ENCODE measurements at regions not wholly inside any gene's neighbourhood (a gene's known extent, or its start where the extent isn't known, plus 50 kb on each side); places are given as distances from the start of the nearest gene placed in this dataset.

DNA sequence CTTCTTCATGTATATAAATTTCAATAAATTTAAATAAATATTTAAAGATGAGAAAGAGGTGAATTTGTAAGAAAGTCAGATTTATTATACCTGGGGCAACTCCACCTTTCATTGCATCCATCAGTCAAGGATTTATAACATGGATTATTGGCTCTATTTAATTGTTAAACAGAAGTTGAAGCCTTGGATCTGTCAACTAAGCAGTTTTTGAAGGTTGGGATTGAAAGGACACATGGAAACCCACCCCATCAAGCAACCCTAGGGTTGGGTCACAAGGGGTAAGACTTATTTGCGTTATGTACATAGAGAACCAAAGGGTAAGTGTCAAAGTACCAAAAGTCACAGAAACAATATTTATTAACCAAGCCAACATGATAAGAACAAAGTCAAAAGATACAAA, 342.5 kb downstream of the ELAVL2 start:
- no peak for DNase-seq (ENCODE audit: low spot score)
- Mint-ChIP-seq H3K36me3 (ENCODE audit: low read depth, unreplicated experiment) (no peaks in the 10 kb centered on the region), H3K4me1 (ENCODE audit: unreplicated experiment) (no peaks in the 10 kb centered on the region), H3K9me3 (ENCODE audit: unreplicated experiment) (no peaks in the 10 kb centered on the region), H3K27ac (ENCODE audit: unreplicated experiment) (no peak overlapping the region), H3K27me3 (ENCODE audit: unreplicated experiment) (peaks cover 1% of the 10 kb centered on the region), H3K4me3 (ENCODE audit: unreplicated experiment) (no peak overlapping the region)
- TF ChIP-seq, protein P1, sequence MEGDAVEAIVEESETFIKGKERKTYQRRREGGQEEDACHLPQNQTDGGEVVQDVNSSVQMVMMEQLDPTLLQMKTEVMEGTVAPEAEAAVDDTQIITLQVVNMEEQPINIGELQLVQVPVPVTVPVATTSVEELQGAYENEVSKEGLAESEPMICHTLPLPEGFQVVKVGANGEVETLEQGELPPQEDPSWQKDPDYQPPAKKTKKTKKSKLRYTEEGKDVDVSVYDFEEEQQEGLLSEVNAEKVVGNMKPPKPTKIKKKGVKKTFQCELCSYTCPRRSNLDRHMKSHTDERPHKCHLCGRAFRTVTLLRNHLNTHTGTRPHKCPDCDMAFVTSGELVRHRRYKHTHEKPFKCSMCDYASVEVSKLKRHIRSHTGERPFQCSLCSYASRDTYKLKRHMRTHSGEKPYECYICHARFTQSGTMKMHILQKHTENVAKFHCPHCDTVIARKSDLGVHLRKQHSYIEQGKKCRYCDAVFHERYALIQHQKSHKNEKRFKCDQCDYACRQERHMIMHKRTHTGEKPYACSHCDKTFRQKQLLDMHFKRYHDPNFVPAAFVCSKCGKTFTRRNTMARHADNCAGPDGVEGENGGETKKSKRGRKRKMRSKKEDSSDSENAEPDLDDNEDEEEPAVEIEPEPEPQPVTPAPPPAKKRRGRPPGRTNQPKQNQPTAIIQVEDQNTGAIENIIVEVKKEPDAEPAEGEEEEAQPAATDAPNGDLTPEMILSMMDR (IDR thresholded peaks at IDR 0.05; ENCODE audit: unreplicated experiment): no peak

- Mint-ChIP-seq H3K9me3 (ENCODE audit: unreplicated experiment) (no peaks in the 10 kb centered on the region), H3K4me1 (ENCODE audit: unreplicated experiment) (peaks cover 2% of the 10 kb centered on the region), H3K27ac (ENCODE audit: unreplicated experiment) (no peak overlapping the region), H3K4me3 (ENCODE audit: unreplicated experiment) (no peak overlapping the region), H3K27me3 (ENCODE audit: unreplicated experiment) (no peaks in the 10 kb centered on the region), H3K36me3 (ENCODE audit: low read depth, unreplicated experiment) (no peaks in the 10 kb centered on the region)
- TF ChIP-seq, protein P1 (IDR thresholded peaks at IDR 0.05; ENCODE audit: unreplicated experiment): peak; percentile 26
- peak; percentile 47 for DNase-seq (ENCODE audit: low spot score)
Observed at GRCh38 chr9:23492126-23493002, 333.7 kb downstream of the ELAVL2 start.

GRCh38 chr9:23493219-23493618, 332.8 kb downstream of the ELAVL2 start:
- Mint-ChIP-seq H3K36me3 (ENCODE audit: low read depth, unreplicated experiment) (no peaks in the 10 kb centered on the region), H3K27ac (ENCODE audit: unreplicated experiment) (no peak overlapping the region), H3K9me3 (ENCODE audit: unreplicated experiment) (no peaks in the 10 kb centered on the region), H3K27me3 (ENCODE audit: unreplicated experiment) (no peaks in the 10 kb centered on the region), H3K4me1 (ENCODE audit: unreplicated experiment) (peaks cover 2% of the 10 kb centered on the region), H3K4me3 (ENCODE audit: unreplicated experiment) (no peak overlapping the region)
- DNase-seq (ENCODE audit: low spot score): peak; percentile 8
- TF ChIP-seq, protein P1 (IDR thresholded peaks at IDR 0.05; ENCODE audit: unreplicated experiment): no peak

DNA sequence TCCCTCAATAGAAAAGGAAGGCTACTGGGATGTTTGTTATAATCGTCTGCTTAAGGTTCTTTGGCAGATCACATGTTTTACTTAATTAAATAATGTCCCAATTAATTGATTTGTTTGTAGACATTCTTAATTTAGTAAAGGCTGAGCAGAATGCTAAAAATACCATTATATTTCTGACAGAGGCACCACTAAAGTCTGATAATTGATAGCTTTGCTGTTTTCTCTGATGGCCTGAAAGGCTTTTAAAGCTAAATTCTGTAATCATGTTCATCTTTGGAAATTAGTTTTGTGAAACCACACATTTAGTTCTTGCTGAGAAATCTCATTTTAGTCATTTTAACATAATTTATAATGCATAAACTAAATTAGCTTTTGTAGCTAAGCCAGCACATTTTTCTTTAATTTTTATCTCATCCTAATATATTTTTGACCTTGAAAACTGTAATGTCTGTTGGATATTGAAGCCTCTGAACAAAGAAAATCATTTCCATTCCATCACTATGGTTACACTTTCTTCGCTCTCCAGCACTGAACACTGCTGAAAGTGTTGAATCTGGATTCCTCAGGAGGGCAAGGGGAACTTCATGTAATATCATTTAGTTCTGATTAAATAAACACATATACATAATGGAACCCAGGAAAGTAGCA, 329.4 kb downstream of the ELAVL2 start:
- Mint-ChIP-seq H3K27ac (ENCODE audit: unreplicated experiment) (no peak overlapping the region), H3K36me3 (ENCODE audit: low read depth, unreplicated experiment) (no peaks in the 10 kb centered on the region), H3K9me3 (ENCODE audit: unreplicated experiment) (no peaks in the 10 kb centered on the region)

More for the DNA sequence above, 329.4 kb downstream of the ELAVL2 start:
- Mint-ChIP-seq H3K4me1 (ENCODE audit: unreplicated experiment) (no peaks in the 10 kb centered on the region), H3K27me3 (ENCODE audit: unreplicated experiment) (no peaks in the 10 kb centered on the region), H3K4me3 (ENCODE audit: unreplicated experiment) (no peak overlapping the region)
- TF ChIP-seq, protein P1 (IDR thresholded peaks at IDR 0.05; ENCODE audit: unreplicated experiment): no peak
- DNase-seq (ENCODE audit: low spot score): no peak

Measured in endothelial cell (in vitro differentiated cells).